ENCODE measurements at regions not wholly inside any gene's neighbourhood (a gene's known extent, or its start where the extent isn't known, plus 50 kb on each side); places are given as distances from the start of the nearest gene placed in this dataset.

- intact Hi-C loops (cut with micrococcal nuclease): no loop called here
Measured at GRCh38 chr18:38310936-38311335, 745.3 kb upstream of the CELF4 start.

DNA sequence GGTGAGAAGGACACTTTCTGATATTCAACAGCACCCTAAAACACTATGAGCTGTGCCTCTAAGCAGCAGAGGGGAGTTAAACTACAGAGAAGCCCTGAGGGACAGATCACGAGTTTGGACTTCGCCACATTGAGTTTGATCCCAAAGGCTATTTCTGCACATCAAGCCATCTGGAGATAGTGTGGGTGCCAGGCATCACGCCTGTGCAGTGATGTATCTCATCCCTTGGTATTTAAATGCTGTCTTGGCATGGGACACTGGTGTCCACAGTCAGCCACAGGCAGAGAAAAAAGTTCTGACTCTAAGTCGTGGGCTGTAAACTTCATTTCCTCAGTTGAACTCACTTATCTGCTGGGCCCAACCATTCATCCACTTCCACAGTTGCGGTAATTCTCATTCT is 742.3 kb upstream of the CELF4 start:
- intact Hi-C loops (cut with micrococcal nuclease): no loop called here

GRCh38 chr18:38305961-38306360 is 740.4 kb upstream of the CELF4 start:
- intact Hi-C loops (cut with micrococcal nuclease): no loop called here

- intact Hi-C loops (cut with micrococcal nuclease): no loop called here
Measured at GRCh38 chr18:38301621-38302020, 736.0 kb upstream of the CELF4 start.

DNA sequence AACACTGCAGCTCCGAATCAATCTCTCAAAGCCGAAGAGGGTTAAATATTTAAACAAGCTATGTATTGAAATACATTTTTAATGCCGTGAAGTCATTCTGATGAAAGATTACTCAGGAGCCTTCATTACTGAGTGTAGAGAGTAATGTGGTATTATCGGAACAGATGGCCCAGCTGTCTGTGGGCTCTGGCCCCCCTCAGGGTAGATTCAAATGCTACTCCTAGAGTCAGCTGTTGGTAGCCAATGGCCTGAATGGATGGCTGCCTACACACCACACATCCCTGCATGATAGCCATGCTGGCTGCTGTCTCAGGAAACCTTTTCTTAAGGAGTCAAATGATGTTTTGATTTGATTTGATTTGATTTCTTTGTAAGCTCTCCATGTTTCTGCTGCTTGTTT is 732.3 kb upstream of the CELF4 start:
- intact Hi-C loops (cut with micrococcal nuclease): no loop called here

GRCh38 chr18:38290229-38290628 is 724.6 kb upstream of the CELF4 start:
- intact Hi-C loops (cut with micrococcal nuclease): no loop called here

DNA sequence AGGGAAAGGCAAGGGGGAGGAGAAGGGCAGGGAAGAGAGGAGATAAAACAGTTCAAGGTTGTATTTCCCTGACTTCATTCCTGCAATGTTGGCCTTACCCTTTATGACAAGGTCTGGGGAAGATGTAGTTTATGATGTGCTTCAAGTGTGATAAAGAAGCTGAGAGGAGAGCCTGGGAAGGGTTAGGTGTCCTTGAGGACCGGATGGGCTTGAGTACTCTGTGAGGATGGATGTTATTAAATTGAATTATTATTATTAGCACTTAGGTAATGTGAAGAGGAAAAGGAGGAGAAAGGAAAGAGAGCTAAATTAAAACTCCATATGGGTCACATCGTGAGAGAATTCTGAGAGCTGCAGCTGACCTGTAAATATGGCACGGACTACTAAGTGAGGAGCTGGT is 719.4 kb upstream of the CELF4 start:
- intact Hi-C loops (cut with micrococcal nuclease): no loop called here

GRCh38 chr18:38263066-38263465 is 697.5 kb upstream of the CELF4 start:
- intact Hi-C loops (cut with micrococcal nuclease): no loop called here

DNA sequence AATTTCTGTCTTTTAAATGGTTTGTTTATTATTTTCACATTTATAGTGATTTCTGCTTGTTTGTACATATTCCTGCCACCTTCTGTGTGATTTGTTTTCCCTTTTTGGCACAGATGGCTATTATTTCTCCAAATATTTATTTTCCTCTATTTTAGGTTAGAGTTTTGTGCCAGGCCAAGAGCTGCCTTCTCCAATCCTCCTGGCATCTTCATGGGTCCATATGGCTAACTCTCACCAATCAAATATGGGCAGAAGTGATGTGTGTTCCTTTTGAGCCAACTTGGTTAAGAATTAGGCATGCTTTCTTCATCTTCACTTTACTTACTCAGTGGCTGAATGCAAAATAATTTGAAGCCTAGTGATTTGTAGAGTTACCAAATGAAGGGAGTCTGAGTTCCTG is 697.1 kb upstream of the CELF4 start:
- intact Hi-C loops (cut with micrococcal nuclease): no loop called here

DNA sequence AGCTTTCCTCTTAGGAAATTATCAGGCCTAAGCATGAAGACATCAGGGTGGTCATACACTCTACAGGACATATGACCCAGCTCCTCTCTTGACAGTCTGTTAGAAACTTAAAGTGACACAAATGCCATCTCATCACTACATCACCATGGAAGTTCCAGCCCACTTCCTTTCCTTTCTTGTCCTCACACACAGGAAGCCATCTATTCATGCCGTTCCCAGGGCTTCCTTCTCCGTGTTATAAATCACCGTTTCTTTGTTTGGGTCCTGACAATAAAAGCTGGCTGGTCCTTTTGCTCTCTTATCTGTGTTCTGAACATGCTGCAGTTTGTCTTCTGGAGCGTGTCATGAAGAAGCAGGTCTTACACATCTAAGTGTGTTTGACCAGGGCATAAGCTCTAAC is 692.1 kb upstream of the CELF4 start:
- intact Hi-C loops (cut with micrococcal nuclease): no loop called here

DNA sequence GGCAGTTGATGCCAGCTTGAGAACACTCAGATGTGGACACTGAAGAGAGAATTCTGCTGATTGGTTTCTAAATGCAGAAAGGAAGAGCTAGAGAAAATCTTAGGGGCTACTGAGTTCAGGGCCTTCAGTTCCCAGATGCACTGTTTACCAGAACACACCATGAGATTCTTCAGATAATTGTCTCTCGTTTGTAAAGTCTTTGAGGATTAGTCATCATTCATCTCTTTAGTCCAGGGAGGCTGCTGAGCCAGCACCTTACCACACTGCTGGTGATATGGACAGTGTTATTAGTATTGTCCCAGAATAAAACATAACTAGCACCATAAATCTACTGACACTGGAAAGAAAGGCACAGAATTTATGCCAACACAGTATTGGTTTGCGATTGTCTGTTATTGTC is 690.8 kb upstream of the CELF4 start:
- intact Hi-C loops (cut with micrococcal nuclease): no loop called here

GRCh38 chr18:38250971-38251370 is 685.4 kb upstream of the CELF4 start:
- intact Hi-C loops (cut with micrococcal nuclease): no loop called here

DNA sequence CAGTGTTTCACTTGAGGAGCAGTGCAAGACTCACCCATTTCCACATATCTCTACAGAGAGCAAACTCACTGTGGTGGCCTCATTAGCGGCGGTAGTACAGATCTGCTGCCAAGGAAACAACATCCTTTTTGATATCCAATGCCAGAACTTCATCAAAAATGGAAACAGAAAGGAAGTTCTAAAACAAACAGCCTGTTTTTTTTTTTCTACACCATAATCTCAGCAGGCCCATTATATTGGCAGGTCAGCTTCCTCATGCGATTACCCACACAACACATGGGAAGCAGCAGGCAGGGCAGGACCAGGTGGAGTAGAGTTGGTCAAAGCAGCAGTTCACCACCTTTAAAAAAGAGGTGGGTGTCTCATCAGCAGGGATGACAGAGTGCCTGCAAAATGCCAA is 678.9 kb upstream of the CELF4 start:
- intact Hi-C loops (cut with micrococcal nuclease): no loop called here

- intact Hi-C loops (cut with micrococcal nuclease): no loop called here
Measured at GRCh38 chr18:38243291-38243690, 677.7 kb upstream of the CELF4 start.

DNA sequence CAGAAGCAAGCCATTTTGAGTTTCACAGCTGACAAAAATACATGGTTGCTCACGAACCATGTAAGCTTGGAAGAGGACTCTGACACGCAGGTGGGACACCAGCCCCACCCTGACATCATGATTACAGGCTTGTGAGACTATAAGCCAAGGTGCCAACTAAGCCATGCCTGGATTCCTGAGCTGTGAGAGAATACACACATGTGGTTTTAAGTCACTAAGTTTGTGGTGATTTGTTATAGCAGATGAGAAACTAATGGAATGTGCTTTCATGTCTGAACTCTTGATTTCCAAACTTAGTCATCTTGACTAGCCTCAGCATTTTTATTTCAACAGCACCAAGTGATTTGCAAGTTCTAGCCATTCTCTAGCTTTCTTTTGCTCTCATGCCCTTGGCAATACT is 676.1 kb upstream of the CELF4 start:
- intact Hi-C loops (cut with micrococcal nuclease): no loop called here

DNA sequence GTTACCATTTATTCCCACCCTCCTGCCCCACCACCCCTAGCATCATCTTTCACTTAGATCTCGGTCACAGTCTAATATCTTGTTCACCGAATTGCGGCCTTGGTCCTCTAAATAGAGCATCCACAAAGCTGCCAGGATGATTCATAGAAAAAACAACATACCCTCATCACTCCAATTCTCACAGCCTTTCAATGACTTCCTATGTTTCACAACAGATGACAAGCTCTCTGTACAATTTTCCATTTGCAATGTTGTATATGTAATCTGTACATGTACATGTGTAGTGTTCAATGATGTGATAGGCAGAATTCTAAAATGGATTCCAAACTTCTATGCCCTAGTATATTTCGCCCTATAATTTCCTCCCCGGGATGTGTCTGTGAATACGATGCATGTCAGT is 675.6 kb upstream of the CELF4 start:
- intact Hi-C loops (cut with micrococcal nuclease): no loop called here

DNA sequence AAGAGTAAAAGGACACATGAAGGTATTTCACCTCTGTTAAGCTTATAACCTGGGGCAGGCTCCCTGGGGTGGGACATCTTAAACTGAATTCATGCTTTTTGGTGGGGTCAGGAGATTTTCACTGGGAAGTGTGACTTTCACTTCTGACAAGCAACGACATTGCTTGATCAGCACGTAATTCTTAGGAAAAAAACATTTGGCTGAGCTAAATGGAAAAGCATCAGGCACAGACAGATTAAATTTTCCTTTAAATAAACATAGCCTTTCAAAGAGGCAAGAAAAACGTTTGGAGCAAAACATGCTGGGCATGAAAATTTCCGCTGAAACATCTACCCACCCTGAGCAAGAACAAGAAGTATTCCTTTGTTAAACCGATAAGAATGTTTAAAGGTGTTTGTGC is 674.0 kb upstream of the CELF4 start:
- intact Hi-C loops (cut with micrococcal nuclease): no loop called here

GRCh38 chr18:38237796-38238195 is 672.2 kb upstream of the CELF4 start:
- intact Hi-C loops (cut with micrococcal nuclease): no loop called here

DNA sequence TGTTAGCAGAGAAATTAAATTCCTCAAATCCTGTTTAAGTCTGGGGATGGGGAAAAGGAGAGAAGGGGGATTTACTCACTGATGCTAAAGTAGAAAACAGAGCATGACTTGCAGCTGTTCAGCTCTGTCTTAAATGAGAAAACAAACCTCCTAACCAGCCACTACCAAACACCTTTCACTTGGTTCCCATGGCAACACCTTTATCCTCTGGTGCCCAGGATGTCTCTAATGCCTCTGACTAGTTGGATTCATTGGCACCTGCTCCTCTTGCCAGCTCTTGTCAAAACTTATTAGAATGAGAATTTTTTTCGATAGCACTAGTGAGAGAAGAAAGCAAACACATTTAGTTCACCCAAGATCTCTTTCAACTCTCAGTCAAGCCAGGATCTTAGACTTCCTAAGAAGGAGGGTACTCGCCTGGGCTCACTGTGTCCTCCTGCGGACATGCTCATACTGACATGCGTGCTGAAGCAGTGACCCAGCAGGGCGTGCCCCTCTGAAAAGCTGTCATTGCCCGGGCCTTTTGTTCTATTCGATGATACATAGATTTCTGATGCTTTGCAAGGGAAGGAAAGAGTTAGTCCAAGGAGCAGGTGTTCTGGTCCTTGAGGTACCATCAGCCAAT is 656.0 kb upstream of the CELF4 start:
- intact Hi-C loops (cut with micrococcal nuclease): no loop called here

DNA sequence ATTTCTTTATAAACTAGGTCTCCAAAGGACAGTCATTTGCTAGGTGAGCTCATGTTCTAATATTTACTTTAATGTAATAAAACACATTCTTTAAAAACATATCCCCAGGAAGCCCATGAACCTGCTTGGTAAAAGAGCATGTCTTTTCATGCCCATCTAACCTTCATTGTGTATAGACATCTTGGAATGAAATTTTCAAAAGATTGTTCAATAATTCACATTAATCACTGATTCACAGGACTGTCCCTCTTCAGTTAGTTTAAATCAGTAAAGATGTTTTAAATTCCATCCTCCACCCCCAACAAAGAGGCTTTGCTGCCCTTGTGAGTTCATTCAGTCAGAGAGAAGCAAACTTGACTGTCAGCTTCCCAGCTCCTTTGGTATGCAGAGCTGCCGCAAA is 633.4 kb upstream of the CELF4 start:
- intact Hi-C loops (cut with micrococcal nuclease): no loop called here

DNA sequence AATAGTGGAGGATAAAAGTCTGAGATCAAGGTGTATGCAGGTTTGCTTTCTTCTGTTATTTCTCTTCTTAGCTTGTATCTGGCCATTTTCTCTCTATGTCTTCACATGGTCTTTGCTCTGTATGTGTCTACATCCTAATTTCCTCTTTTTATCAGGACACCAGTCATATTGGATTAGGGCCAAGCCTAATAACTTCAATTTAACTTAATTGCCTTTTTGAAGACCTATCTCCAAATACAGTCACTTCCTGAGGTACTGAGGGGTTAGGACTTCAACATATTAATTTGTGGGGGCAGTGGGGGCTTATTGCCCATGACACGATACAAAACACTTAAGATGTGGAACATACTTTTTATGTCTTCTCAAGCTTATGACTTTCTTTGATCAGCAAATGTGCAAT is 632.9 kb upstream of the CELF4 start:
- intact Hi-C loops (cut with micrococcal nuclease): no loop called here

DNA sequence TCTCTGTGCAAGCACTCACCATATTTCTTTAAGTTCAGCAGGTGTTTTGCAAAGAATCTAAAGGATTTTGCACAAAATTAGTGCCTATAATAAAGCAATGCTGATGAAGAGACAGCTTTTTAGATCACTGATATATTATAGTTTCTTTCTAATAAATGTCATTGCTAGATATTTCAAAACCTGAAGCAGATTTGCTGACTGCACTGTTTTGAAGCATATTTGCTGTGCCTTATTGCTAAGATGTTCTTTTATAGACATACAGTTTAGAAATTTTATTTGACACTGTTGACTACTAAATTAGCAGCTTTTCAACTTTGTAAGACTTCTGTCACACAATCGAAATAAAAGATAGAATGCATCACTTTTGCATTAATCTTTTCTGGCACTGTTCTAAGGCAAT is 620.9 kb upstream of the CELF4 start:
- intact Hi-C loops (cut with micrococcal nuclease): no loop called here

GRCh38 chr18:38174594-38174993 is 609.0 kb upstream of the CELF4 start:
- intact Hi-C loops (cut with micrococcal nuclease): no loop called here

GRCh38 chr18:38174173-38174572 is 608.6 kb upstream of the CELF4 start:
- intact Hi-C loops (cut with micrococcal nuclease): no loop called here
